GM21528 (cell line): ENCODE measurements at regions not wholly inside any gene's neighbourhood (a gene's known extent, or its start where the extent isn't known, plus 50 kb on each side); places are given as distances from the start of the nearest gene placed in this dataset.
A peak's percentile ranks its signal among the peaks of the same experiment; 100 is the strongest.

Experiments
- ATAC-seq: cut with Tn5 transposase; IDR thresholded peaks from one replicate; pipeline ENCODE4 v1.9.1; 2021; ENCODE audit warnings: mild to moderate bottlenecking, moderate library complexity; ENCODE audit not compliant: unreplicated experiment, low FRiP score

DNA sequence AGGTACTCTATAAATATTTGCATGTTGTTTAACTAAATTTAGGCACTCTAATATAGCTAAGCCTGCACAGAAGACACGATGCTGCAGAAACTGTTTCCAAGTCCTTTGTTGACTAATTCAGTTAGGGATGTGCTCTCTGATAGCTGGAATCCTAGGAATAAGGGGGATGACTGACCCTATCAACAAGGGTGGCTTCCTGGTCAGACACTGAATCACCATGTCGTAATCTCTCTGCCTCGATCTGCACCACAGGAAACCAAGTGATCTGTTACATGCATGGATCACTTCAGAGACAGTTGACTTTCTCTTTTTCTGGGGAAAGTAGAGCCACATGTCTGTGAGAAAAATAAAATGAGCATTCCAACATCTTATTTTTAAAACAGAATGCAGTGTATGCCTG is 169.1 kb downstream of the GUCY2F start:
- no peak for ATAC-seq

DNA sequence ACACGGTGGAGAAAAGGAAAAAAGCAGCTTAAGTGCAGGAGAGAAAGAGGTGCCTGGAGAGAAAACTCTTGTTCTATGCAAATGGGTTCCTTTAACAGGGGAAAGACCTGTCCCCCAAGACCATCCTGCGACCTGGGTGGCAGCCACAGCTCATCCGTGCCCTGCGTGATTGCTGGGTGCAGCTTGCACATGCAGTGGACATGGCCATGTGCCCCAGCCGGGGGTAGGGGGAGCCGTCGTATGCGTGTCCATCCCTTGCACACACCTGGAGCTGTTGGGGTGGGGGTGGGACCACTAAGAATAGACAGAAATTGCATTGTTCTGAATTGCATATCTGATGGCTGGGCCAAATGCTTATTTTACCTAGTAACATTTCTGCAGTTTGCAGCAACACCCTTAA is 171.9 kb downstream of the GUCY2F start:
- no peak for ATAC-seq

DNA sequence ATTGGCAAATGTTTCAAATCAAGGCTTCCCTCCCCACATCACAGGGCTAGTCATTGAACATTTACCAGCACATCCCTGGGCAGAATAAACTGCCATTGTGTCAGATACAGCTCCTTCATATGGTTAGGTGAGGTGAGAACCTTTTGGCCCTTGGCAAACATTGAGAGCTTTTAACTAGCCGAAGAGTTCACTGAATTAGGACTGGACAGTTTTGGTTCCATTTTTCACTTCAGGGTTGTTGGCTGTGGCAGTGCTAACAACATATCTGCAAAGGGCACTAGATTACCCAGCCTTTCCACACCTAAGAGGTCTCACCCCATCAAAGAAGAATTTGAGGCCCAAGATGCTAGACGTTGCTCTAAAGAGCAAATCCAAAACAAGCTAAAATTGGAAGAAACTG is 180.7 kb downstream of the GUCY2F start:
- no peak for ATAC-seq

DNA sequence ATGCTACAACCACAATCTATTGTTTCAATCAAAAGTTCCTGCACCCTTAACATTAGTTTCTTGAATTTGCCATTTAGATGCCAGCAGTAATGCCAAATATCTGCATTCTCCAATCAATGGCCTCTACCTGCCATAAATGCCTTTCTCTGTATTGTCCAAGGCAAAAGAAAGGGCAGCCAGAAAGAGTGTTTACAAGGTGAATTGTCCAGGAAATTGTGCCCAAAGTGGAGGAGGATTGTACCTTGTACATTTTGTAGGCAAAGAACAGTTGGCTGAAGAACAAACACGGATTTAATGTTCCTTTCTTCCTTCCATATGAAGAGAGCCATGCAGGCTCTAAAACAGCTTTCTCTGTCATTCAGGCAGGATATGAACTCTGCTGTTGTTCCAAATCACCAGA is 181.5 kb downstream of the GUCY2F start:
- no peak for ATAC-seq

DNA sequence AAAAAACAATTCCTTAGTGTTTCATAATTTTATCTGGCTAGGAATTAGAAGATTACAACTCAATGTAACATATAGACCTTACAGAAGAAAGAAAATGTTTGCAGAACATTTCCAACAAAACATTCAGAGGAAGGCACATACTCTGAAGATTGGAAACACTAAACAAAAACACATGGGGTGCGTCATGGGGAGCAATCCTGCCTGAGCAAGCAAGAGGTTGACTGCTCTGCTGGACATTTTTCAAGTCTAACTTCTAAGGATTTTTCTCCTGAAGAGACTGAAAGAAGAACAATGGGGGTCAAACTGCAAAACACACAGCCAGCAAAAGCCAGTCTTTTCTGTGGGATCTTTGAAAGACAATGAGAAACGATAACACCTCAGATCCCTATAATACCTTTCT is 182.8 kb downstream of the GUCY2F start:
- ATAC-seq: no peak

DNA sequence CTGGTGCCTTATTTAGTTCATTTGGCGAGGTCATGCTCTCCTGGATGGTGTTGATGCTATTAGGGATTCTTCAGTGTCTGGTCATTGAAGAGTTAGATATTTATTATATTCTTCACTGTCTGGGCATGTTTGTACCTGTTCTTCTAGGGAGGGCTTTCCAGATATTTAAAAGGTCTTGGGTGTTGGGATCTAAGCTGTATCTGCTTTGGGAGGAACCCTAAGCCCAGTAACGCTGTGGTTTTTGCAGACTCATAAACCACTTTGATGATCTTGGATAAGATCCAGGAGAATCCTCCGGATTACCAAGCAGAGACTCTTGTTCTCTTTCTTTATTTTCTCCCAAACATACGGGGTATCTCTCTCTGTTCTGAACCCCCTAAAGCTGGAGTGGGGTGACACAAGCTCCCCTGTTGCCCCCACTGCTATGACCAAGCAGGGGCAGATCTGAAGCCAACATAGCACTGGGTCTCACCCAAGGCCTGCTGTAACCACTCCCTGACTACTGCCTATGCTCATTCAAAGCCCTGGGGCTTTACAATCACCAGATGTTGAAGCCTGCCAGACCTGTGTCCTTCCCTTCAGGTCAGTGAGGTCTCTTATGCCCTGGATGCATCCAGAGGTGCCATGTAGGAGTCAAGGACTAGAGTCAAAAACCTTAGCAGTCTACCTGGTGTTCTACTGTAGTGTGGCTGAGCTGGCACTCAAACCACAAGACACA is 187.6 kb downstream of the GUCY2F start:
- ATAC-seq: no peak

DNA sequence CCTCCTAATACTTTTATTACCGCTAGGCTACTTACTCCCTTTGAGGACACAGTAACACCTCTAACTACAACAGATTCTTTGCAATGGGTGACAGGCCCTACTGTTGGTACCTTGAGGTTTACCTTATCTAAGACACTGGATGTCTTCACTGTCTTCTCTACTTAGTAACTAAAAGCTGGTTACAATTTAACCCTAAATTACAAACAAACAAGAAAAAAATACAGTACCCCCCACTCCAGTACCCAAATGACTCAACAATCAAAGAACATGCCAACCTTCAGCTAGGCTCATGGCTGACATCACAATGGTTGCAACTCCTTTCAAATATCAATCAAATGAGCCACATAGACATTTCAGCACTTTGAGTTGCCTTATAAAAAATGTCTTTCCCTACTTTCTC is 198.0 kb downstream of the GUCY2F start:
- no peak for ATAC-seq

DNA sequence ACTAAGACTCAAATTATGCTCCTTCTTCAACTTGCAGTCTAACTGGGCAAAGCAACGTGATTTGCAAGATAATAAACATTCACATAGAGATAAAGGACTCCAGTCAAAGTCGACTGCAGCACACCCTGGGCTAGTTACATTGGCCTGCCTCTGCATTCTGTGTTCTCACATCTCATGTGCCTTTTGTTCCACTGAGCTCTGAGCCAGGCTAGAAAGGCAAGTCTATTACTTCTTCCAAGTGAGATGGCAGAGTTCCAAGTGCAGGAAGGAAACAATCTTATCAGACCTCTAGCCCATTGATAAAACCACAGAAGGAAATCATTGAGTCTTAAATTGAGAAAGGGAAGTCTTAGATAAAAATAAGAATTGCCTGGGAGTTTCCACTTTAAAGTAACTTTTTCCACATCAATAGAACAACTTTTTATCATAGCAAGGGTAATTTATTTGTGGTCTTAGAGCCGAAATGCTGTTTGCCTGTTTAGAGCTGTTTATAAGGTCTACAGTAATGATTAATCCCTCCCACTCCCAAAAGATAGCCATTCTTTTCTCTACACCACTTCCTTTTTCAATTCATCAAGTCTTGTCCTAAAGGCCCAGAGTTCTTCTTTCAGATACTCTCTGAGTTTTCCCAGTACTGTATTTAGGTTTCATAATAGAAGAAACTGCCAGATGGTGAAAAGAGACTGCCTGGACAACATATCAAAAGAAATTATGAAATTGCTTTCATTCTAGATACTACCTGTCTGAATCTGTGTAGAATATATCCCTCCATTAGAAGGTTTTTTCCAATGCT is 200.2 kb downstream of the GUCY2F start:
- ATAC-seq: peak; percentile 77

DNA sequence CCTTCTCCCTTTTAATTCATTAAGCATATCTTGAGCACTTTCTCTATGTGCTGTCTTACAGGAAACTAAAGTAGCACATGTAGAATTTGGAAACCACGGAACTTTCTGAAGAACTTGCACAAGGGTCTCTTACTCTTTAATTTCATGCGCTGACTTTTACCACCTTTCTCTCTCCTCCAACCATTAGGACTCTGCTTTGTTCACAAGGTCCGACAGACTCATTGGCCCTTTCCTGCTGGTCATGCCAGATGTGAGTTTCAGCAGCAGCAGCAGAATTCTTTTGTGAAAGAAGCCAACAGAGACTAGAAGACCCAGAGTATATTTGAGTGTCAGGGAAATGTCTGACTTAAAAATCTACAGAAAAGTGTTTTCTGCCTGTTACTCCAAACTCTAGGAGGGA is 207.1 kb downstream of the GUCY2F start:
- ATAC-seq: no peak

DNA sequence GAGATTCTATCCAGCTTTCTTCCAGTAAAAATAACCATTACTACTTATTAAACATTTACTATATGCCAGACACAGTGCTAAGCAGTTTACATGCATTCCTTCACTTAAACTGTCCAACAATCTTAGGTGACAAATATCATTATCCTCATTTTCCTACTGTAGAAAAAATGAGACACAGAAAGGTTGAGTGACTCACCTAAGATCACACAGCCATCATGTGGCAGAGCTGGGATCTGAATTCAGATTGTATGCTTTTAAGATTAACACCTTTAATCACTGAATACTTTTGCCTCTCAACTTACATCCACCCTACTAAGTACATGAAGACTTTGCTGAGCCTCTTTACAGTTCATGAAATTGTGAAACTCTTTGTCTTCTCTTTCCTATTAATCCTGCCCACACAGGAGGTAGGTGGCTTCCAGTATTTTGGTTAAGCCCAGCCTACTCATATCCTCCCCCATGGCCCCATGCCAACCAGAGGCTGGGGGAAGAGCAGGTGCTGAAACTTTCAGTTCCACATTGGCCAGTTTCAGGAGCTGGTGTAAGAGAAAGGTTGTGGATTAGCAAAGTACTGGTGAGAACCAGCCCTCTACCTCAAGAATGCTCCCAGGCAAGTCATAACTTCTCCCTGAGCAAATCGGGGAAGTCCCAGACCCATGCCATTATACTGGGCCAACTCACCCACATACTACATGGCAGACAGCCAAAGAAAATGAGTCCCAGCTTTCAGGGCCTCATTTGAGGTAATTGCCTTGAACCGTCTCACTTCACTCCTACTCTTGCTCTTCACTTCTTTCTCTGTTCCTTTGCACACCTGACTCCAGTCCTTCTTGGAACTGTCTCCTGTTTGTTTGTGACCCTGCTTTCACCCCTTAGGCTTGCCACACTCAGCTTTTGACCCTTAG is 211.1 kb downstream of the GUCY2F start:
- peak; percentile 99 for ATAC-seq

DNA sequence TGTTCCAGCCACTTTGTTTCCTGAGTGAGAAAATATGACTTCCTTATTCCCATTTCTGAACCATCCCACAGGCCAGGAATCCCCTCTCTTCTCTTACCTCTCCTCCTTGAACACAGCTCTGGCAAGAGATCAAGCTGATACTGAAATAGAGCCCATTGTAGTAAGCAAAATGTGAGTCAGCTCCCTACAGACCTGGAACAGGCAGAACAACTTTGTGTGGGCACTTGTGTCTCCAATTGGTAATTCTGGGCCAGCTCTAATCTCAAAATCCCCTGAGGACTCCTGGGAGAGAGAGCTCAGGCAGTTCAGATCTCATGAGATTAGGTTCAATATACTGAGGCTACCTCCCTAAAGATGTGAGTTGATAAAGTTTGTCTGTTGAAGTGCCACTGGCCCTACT is 213.5 kb downstream of the GUCY2F start:
- no peak for ATAC-seq

DNA sequence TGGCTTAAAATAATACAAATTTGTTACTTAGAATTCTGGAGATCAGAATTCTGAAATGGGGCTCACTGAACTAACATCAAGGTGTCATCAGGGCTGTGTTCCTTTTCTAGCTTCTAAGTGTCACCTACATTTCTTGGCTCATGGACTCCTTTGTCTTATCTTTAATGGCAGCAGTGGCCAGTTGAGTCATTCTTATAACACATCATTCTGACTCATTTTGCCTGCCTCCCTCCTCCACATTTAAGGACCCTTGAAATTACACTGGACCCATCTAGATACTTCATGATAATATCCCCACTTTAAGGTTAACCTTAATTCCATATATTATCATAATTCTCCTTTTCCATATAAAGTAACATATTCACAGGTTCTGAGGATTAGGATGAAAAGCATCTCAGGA is 215.9 kb downstream of the GUCY2F start:
- ATAC-seq: no peak

DNA sequence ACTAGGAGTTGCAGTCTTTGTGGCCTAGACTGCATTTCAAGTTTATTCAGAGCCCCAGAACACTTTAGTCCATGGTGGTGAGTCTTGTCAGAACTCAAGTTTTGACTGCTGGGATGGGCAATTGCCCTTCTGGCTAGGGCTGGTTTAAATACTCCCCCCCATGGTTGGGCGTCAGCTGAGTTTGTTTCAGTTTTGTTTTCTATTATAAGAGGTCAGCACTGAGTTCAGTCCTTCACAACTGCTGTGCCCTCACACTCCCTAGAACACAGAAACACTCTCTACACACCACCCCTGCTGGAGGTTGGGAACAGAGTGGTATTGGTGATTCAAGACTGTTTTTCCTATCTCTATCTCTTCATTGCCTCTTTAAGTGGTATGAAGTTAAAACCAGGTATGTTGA is 217.0 kb downstream of the GUCY2F start:
- peak; percentile 80 for ATAC-seq

DNA sequence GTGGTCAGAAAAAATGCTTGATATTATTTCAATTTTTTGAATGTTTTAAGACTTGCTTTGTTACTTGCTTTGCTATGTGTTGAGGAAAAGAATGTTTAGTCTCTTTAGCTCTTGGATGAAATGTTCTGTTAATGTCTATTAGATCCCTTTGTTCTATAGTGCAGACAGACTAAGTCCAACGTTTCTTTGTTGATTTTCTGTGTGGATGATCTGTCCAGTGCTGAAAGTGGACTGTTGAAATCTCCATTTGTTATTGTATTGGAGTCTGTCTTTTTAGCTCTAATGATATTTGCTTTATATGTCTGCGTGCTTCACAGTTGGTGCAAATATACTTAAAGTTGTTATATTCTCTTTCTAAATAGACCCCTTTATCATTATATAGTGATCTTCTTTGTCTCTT is 220.6 kb downstream of the GUCY2F start:
- ATAC-seq: no peak

DNA sequence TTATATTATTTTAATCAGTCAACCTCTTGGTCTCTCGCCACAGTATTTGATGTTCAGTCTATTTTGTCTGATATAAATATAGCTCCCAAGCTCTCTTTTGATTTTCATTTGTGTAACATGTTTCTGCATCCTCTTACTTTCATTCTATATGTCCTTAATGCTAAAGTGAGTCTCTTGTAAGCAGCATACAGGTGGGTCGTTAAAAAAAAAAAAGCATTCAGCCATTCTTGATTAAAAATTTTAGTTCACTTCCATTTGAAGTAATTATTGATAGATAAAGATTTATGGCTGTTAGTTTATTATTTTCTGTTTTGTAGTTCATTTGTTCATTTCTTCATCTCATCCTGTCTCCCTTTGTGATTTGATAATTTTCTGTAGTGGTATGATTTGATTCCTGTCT is 229.1 kb downstream of the GUCY2F start:
- no peak for ATAC-seq

DNA sequence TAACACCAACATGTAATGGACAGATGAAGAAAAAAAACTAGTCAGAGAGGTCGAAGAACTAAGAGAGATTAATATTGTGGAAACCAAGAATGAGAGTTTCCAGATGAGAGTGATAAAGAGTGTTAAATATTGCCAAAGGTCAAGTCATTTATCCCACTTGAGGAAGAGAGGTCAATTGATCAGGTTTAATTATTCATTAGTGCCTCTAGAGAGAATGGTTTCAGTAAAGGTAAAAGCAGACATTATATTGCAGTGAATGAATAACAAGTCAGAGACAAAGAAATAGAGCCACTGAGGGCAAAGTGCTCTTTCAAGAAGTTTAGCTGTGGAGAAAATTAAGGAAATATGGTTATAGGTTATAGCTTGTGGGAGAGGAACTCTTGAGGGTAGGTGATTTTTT is 263.1 kb downstream of the GUCY2F start:
- ATAC-seq: no peak

DNA sequence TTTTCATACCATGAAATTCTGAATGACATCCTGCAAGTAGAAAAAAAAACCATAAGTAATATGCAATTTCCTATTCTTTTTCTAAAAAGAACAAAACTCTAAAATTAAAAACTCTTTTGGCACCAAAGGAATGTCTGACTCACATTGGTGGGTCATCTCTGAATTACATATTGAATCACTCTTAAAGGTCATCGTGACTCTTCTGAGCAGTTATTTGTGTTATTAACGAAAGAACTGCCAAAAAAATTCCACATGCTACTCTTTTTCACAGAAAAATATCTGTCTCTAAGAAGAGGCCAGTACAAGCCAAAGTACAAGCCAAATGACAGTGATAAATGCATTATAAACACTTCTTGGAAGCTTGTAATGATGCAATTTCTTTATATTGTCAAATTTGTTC is 282.2 kb downstream of the GUCY2F start:
- no peak for ATAC-seq

DNA sequence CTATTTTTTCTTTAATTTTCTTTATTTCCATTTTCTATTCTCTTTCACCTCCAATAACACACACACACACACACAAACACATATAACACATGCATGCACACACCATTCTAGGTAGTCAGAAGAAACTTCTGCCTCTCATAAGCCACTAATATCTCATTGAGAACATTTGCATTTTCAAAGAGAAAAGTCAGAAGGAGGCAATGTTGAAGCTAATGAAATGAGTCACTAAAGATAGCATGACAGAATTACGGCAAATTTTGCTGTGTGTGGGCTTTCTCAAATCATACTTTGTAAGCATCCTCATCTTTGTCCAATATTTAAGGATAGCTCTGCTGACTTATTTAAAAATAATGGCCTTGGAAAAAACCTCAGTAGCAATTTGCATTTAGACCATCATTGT is 291.3 kb downstream of the GUCY2F start:
- no peak for ATAC-seq

DNA sequence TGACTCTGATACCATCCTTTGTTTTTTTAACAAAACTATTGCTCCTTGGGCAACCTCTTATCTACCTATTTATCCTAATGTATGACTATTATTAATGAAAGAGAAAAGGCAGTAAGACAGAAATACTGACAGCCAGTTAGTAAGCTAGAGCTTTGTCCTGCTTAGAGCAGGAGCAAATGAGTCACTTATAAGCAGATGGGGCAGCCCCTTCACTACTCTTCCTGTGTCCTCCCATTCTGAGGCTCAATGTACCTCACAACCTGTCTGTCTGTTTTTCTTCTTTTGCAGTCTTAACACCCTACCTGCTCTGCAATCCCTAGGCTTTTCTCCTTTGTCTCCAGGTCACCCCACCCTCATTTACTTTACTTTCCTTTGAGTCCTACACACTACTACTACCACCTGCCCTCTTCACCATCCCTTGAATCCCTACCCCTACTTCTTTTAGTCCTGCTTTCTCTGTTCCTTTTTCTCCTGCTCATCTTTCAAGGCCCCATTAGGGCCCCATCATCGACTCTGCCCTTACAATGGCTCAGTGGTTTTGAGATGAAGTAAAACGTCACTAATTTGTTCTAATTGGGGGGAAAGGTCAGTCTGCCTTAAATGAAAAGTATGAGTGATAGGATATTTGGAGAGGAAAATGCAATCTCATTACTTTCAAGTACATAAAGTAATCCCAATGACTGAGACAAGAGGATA is 294.3 kb downstream of the GUCY2F start:
- peak; percentile 90 for ATAC-seq

DNA sequence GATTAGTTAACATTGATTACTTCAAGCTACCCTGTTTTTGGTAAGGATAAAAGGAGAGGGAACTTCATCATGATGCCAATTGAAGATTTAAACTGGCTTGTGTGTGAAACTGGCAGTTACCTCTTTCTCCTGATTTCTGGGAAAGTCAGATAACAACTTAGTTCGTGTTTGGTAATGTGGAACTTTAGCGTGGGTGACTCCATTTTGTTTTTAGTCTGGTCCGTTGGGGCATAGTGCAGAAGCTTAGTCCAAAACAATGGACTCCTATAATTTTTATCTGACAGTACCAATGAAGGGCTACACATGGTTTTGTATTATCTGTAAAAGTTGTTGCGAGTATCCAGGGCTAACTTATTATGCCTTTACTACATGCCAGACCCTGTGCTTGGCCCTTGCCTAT is 294.9 kb downstream of the GUCY2F start:
- no peak for ATAC-seq
